HG03196 (cell line): ENCODE measurements at regions not wholly inside any gene's neighbourhood (a gene's known extent, or its start where the extent isn't known, plus 50 kb on each side); places are given as distances from the start of the nearest gene placed in this dataset.
"Not testable (repeated sequence)": the region's sequence is repeated elsewhere in the genome, so short reads cannot be mapped to it uniquely, and the experiment has no call there.

Source experiments
- ATAC-seq: cut with Tn5 transposase; IDR thresholded peaks from one replicate; pipeline ENCODE4 v1.9.1; 2021; ENCODE audit not compliant: unreplicated experiment

DNA sequence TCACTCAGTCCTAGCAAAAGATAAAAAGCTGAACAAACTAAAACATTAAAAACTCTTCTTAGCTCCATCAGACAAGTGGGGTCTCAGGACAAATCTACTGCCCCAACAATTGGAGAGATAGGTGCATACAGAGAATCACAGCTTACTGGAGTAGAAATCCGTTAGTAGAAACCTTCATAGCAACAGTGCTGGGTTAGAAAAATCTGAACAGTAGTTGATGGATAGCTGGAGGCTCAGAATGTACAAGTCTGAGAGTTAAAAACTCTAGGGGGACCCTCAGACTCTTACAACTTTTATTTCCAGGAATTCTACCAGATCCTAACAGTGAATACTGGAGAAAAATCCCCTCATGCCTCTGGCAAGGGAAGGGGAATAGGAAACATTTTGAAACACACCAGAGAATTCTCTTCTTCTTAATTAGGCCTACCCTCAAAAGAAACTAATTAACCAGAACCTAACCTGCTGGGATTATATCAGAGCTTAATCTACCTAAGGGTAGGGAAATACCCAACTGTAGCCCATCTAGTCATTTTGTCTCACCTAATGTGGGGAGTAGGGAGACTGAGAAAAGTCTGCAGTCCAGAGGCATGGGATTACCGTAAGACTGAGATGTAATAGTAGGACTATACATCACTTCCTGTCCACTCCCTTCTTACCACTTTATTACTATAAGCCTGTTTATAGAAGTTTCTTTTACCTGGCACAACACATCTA is 165.0 kb upstream of the CTSO start:
- ATAC-seq: no peak

DNA sequence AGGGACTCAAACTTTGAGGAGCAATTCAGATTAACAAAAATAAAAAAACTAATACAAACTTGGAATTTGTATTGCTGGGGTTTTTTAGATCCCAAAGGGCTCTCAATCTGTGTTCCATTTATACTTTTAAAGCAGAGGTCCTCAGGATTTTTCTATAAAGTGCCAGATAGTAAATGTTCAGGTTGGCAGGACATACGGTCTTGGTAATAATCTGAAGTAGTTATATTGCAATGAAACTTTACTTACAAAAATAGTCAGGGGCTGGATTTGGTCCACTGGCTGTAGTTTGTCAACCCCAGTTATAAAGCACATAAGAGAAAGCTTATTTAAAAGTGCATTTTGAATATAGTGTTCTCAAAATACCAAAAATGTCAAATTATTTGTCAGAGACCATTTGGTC is 164.1 kb upstream of the CTSO start:
- no peak for ATAC-seq

DNA sequence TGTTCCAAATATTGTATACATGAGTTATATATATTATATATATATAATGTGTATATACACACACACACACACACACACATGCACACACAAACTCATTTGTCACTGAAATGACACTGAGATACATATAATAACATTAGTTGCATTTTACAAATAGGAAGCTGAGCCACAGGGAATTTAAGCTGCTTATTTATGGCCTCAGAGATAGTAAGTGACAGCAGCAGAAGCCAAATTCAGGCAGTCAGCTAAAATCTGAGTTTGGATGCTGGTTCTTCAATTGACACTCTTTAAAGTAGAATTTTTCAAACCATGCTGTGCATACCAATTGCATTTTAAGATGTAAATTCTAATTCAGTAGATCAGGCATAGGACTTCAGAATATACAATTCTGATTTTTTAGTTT is 163.3 kb upstream of the CTSO start:
- no peak for ATAC-seq

DNA sequence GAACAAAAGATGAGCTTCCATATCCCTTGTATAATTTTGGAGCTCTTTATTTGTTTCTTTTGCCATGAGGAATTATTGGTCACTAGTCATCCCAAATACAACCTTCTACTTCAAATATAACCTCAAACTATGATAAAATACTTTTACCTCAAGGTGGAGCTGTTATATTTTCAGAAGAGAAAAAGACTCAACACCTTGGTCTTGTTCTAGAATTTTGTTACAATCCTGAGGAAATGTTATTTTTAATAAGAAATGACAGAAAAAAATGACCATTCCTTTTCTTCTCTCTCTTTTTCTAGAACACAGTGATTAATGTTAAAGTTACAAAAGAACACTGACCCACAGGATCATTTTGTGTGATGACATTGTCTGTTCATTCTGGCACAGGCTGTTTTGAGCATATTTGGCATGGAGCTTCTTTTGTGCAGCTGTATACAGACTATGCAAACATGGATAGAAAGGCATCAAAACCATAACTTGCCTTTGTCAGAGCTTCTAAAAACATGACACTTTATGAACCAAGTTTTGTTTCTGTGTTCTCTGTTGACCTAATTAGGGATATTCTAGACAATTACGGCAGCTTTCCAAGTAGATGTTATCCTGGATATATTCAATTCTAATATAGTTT is 159.6 kb upstream of the CTSO start:
- no peak for ATAC-seq

DNA sequence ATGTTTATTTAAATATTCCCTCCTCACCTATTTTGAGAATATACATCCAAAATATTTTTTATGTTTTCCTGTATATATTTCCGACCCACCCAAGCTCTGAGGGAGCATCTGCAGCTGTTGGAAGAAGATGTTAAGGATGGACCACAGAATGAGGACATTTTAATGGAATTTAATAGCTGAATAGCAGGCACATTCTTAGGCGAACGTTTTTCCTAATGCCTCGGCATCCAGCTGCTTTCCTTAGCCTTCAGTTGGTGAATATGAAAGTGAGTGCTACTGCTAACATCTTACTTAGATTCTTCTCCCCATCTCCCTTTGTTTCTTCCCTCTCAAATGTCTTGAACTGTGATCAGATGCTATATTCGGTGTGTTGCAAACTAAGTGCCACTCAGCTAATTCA is 158.0 kb upstream of the CTSO start:
- no peak for ATAC-seq

DNA sequence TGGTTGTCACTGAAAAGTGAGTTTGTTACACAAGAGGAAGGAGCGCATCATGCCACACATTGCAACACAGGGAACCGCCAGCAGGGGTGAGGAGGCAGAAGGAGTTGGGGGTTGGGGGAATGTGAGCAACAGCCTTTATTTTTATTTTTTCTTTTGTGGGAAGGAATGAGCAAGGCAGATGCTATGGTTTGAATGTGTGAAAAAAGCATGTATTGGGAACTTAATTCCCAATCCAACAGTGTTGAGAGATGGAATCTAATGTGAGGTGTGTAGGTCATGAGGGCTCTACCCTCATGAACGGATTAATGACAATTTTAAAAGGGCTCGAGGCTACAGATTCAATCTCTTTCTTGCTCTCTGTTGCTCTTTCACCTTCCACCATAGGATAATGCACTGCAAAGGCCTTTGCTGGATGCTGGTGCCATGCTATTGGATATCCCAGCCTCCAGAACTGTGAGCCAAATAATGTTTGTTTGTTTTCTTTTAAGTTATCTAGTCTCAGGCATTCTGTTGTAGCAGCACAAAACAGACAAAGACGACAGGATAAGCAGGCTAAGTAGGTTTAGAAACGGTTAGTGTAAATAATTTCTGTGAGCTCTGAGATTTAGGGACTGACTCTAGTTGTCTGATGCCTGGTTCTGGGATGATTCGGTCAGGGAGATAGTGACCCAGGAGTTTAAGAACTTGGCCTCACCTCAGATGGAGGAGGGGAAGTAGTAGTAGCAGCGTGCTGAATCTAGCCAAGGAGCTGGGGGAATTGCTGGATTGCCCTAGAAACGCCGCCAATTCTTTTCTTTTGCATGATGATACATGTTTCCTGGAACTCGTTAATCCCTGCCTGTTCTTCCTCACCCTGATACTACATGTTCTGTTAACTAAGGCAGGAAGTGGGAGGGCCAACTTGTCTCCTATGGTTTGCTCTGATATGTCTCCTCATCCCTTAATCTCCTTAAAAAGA is 156.6 kb upstream of the CTSO start:
- no peak for ATAC-seq

DNA sequence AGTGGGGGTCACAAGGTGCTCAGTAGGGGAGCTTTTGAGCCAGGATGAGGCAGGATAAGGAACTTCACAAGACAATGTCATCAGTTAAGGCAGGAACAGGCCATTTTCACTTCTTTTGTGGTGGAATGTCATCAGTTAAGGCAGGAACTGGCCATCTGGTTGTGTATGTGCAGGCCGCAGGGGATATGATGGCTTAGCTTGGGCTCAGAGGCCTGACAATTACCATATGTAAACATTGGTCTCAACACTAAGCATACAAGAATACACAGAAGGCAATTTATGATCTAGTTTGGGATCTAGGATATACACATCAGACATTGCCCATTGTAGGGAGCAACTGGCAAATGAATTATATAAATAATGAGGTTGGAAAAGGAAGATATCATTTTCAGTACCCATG is 155.4 kb upstream of the CTSO start:
- ATAC-seq: not testable (repeated sequence)

DNA sequence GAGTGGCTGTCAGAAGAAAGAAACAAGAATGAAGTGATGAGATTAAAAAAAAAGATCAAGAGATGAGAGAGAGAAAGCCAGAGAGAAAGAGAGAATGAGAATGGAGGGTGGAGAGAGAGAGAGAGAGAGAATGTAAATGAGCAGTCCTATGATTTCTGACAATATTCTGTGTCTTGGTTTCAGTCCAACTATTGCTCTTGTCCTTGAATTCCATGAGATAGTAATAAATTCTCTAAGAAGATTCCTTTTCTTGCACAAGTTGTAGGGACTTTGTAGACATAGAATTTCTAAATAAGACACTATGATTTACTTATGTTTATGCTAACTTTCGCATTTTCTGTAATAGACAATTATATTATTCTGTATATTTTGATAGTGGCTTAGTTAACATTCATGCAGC is 149.6 kb upstream of the CTSO start:
- ATAC-seq: no peak

DNA sequence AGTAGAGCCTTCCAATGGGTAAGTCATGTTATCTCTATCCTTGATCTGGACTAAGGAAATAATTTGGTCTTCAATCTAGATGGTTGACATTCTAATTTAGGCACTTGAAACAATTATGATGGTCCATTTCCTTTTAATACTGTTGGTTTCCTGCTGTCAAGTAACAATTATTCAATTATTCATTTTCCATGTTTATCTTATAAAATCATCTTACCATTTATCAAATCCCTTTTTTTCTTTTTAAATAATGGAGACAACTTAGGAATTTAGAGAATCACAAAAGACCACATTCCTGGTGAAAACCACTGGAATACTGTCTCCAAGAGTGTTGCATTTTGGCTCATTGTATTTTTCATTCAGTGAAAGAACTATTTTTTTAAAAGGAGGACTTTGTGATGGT is 148.7 kb upstream of the CTSO start:
- no peak for ATAC-seq

DNA sequence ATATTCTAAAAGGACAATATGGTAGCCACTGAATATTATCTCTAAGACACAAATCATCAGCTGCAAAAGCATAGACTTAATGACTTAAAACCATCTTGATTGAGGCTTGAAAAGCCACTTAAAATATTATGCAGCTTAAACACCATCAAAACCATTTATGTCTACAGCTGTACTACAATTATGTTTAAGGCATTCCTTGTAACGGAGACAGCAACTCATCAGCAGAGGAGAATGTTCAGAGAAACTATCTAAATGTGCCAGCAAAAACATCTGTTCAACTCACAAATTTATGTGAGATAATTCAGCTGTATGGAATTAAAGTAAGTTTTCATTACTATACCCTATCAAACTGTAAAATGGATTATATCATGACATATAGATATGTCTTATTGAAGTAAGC is 147.9 kb upstream of the CTSO start:
- no peak for ATAC-seq

DNA sequence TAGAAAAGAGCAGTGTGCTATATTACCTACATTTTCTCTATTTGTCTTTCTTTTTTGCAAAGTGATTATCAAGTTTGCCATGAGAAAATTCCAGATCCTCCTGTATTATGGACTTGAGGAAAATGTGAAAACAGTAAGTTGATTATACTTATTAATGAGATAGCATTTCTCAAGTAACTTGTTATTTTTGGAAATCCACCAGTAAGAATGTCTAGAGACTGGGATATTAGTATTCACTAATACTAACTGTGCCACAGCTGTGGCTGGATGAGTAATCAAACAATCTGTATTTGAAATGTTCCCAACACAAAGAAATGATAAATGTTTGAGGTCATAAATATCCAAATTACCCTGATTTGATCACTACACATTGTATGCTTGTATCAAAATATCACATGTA is 147.0 kb upstream of the CTSO start:
- no peak for ATAC-seq

DNA sequence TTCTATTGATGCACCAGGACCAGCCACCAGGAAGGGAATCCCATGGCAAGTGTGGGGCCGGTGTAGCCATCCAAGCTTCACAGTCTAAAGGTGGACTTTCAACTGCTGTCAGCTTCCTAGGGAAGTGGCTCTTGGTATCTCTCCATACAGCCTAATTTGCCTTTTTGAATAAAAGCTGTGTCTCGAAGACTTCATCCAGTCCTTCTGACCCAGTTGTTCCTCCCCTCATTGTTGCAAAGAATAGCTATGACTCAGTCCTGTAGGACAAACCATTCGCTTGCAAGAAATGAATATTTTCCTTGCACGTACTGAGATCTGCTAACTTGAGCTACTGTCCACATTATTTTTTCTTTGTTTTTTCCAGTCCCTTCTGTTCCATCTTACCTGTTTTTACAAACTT is 145.1 kb upstream of the CTSO start:
- ATAC-seq: no peak

DNA sequence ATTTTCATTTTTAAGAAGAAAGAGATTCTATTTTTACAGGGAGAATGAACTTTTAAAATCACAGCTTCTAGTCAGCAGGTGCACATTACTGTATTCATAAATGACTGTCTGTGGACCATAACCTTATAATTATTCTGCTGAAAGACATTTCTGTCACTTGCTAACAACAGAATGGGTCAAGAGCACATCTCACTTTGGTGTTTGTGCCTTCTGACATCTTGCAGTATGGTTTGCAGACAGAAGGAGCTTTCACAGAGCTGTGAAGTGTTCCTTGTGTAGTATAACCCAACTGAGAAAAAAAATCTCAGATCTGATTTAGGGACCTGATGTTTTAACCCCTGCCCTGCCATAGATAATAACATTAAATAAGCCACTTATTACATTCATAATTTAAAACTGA is 131.4 kb upstream of the CTSO start:
- ATAC-seq: no peak

DNA sequence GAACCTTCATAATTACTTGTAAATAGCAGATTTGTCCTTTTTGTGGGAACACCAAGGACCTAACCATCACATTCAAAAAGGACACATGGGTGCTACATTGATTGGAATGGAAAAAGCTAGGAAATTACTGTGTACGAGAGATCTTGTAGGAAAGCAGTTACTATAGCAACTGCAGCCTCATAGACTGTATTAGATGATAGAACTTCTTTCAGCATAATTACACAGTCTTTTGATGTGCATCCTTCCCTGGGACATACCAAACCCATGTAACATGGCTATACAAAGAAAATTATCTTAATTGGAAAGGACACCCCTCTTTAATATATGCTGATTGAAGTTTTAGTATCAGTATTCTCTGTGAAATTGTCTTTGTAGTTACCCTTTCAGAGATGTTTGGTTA is 130.7 kb upstream of the CTSO start:
- no peak for ATAC-seq

DNA sequence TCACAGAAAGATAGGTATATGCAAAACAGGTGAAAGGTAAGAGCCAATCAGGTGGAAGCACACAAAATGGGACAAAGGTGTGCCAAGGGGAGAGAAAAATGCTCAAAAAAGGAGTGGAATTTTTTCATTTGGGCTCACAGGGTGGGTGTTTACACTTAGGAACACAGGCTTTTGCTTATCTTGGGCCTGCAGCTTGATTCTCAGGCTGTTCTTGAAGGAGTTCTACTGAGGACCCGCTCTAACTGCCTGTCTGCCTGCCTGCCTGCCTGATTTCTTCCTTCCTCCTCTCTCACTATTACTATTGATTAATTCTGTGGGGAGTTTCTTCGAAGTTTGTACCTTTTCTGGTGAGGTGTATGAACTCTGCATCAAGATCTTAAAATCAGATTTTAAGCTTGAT is 120.3 kb upstream of the CTSO start:
- no peak for ATAC-seq

DNA sequence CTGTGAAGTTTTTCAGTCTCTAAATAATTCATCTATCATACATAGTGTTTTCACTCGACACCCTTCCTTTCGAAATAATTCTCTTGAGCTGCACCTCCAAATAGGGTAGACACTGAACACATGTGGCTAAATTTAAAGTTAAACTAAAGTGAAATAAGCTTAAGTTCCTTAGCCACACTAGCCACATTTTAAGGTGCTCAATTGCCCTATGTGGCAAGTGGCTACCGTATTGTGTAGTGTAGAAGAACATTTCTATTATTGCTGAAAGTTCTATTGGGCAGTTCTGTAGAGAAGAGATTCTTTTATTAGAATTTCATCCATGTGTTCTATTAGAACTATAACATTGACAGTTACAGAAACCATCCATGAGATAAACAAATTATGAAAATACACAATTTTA is 107.0 kb upstream of the CTSO start:
- ATAC-seq: no peak

DNA sequence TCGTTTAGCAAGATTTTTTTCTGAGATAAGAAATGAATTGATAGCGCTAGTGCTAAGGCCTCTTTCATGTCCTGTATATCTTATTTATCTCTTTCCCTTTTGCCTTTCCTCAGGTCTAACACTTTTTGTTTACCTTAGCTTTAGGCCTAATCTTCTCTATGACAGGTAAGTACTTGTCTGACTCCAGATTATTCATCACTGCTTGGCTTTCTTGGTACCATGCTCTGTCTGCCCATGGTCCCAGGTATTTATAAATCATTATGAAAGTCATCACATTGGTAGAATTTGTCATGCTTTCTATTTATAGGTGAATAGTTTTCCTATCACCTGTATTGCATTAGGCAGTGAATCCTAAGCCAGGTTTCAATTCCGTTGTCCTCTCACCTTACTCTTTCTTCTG is 99.5 kb upstream of the CTSO start:
- ATAC-seq: no peak

DNA sequence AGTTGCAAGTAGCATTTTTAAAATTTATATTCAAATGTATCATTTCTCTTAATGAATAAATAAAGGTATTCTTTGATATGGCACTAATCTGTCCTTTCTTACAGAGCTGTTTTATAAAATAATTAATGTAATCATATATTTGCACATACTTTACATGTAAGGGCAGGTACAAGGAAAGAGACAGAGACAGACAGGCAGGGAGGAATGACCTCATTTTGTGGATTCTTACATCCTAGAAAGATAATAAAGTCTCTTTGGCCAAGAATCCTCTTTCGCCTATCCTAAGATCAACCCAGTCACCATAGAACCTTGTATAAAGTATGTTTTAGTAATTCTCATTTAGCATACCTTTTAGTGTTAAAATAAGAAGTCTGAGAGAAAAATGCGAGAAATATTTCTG is 98.5 kb upstream of the CTSO start:
- no peak for ATAC-seq

DNA sequence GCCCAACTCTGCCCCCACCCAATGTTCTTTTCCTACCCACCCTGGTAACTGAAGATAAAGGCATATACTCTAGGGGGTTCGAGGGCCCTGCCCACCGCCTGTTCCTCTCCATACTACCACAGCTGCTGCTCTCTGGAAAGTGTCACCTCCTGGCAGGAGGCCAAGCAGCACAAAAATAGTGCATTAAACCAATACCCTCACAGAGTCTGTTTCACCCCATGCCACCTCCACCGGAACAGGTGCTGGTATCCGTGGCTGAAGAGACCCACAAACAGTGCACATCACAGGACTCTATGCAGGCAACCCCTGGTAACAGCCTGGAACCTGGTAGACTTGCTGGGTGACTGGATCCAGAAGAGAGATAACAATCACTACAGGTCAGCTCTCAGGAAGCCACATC is 85.1 kb upstream of the CTSO start:
- ATAC-seq: no peak

DNA sequence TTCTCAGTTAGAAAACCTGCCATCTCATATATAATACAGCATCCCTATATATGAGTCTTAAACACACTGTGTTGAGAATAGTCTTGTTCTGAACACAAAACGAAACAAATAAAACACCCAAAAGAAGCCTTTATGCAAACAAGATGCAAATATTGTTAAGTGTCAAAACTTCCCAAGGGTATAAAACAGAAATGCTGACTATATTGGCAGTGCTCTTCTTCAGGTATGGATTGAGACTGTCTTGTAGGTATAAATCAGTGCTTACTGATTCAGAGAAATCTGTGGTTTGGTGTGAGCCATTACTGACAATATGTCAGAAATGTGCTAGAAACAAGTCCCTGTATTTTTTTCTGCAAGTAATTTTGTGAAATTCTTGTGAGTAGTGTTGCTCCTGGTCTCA is 82.8 kb upstream of the CTSO start:
- no peak for ATAC-seq

DNA sequence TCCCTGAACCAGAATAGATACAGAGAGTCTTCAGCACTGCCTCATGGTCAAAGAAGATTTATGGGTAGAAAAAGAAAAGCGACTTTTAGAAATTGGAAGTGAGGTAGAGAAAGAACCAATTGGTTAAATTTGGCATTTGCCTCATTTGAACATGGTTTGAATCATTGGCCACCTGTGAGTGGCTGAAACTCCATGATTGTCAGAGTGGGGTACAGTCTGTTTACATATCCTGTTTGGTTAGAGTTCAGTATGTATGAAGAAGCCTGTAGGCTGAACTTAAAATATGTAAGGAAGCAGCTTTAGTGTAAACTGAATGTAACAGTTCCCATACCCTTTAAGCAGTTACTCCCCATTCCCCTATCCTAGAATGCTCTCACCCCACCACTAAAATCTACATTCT is 76.0 kb upstream of the CTSO start:
- ATAC-seq: no peak

DNA sequence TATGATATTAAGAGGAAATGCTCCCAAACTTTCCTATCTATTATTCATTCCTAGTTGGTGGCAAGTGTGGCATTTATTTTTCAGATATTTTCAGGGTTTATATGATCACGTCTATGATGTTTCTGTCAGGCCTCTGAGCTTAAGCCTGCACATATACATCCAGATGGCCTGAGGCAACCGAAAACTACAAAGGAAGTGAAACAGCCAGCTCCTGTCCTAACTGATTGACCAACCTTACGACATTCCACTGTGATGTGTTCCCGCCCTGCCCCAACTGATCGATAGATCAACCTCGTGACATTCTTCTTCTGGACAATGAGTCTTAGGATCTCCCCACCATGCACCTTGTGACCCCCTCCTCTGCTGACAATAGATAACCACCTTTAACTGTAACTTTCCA is 67.6 kb upstream of the CTSO start:
- ATAC-seq: no peak
